Mesenchymal stem cell (in vitro differentiated cells and primary cell): ENCODE measurements at regions not wholly inside any gene's neighbourhood (a gene's known extent, or its start where the extent isn't known, plus 50 kb on each side); places are given as distances from the start of the nearest gene placed in this dataset.

Experiments
- DNase-seq: peaks from one replicate; pipeline ENCODE4 v3.0.0-alpha.2; 2013
- H2AFZ ChIP-seq: one replicate; pipeline ENCODE4 v1.6.1; 2013; ENCODE audit warnings: low read depth, mild to moderate bottlenecking, control low read depth, inconsistent platforms, low read length, moderate library complexity
- H2AK5ac ChIP-seq: 2 replicates; pipeline ENCODE4 v1.6.1; 2013; ENCODE audit warnings: low read length, moderate library complexity, mild to moderate bottlenecking, inconsistent platforms; ENCODE audit not compliant: severe bottlenecking
- H2BK120ac ChIP-seq: one replicate; pipeline ENCODE4 v1.6.1; 2013; ENCODE audit warnings: low read depth, mild to moderate bottlenecking, inconsistent platforms, low read length, moderate library complexity
- H2BK12ac ChIP-seq, 2 experiments: one replicate each; pipeline ENCODE4 v1.6.1; 2013; ENCODE audit warnings: inconsistent platforms in 2 of 2, low read length in 2 of 2, mild to moderate bottlenecking in 2 of 2, moderate library complexity in 2 of 2, control low read depth in 1 of 2
- H2BK15ac ChIP-seq: one replicate; pipeline ENCODE4 v1.6.1; 2013; ENCODE audit warnings: mild to moderate bottlenecking, low read depth, inconsistent platforms; ENCODE audit not compliant: poor library complexity, severe bottlenecking
- H2BK5ac ChIP-seq: 2 replicates; pipeline ENCODE4 v1.6.1; 2013; ENCODE audit warnings: low read depth, mild to moderate bottlenecking, low read length, control low read depth, inconsistent platforms; ENCODE audit not compliant: poor library complexity, severe bottlenecking
- H3K14ac ChIP-seq, 2 experiments: one replicate each; pipeline ENCODE4 v1.6.1; 2013; ENCODE audit warnings: inconsistent platforms in 2 of 2, low read length in 2 of 2, control low read depth in 1 of 2, mild to moderate bottlenecking in 1 of 2, moderate library complexity in 1 of 2
- H3K18ac ChIP-seq, 2 experiments: one replicate each; pipeline ENCODE4 v1.6.1; 2013; ENCODE audit warnings: inconsistent platforms in 2 of 2, low read length in 2 of 2, control low read depth in 1 of 2, low read depth in 1 of 2, mild to moderate bottlenecking in 1 of 2
- H3K23ac ChIP-seq, 2 experiments: one replicate each; pipeline ENCODE4 v1.6.1; 2013; ENCODE audit warnings: inconsistent platforms in 2 of 2, low read length in 2 of 2, mild to moderate bottlenecking in 2 of 2, moderate library complexity in 2 of 2, control low read depth in 1 of 2
- H3K27ac ChIP-seq: 2 replicates; pipeline ENCODE4 v1.5.1; 2013; ENCODE audit warnings: mild to moderate bottlenecking, moderate library complexity, low read length, control low read depth, inconsistent platforms; ENCODE audit not compliant: poor library complexity, severe bottlenecking
- H3K27me3 ChIP-seq, 2 experiments: 2 replicates each; pipeline versions ENCODE4 v1.6.1 to v1.7.0; 2013; ENCODE audit warnings: low read length in 2 of 2, mild to moderate bottlenecking in 2 of 2, moderate library complexity in 2 of 2, control low read depth in 1 of 2, inconsistent platforms in 1 of 2; ENCODE audit not compliant: control insufficient read depth in 1 of 2, insufficient read depth in 1 of 2
- H3K36me3 ChIP-seq, 2 experiments: 2 replicates each; pipeline versions ENCODE4 v1.6.1 to v1.7.0; 2013; ENCODE audit warnings: low read length in 2 of 2, control low read depth in 1 of 2, inconsistent platforms in 1 of 2, low read depth in 1 of 2, mild to moderate bottlenecking in 1 of 2; ENCODE audit not compliant: insufficient read depth in 2 of 2, control insufficient read depth in 1 of 2
- H3K4ac ChIP-seq, 2 experiments: one replicate each; pipeline ENCODE4 v1.6.1; 2013; ENCODE audit warnings: inconsistent platforms in 2 of 2, low read length in 2 of 2, mild to moderate bottlenecking in 2 of 2, moderate library complexity in 2 of 2, control low read depth in 1 of 2, low read depth in 1 of 2
- H3K4me1 ChIP-seq: 2 replicates; pipeline ENCODE4 v1.6.1; 2013; ENCODE audit warnings: low read depth, low read length, control low read depth; ENCODE audit not compliant: control insufficient read depth, insufficient read depth
- H3K4me2 ChIP-seq: 2 replicates; pipeline ENCODE4 v1.6.1; 2013; ENCODE audit warnings: low read length, mild to moderate bottlenecking, inconsistent platforms; ENCODE audit not compliant: poor library complexity, severe bottlenecking
- H3K4me3 ChIP-seq, 2 experiments: 2 replicates each; pipeline versions ENCODE4 v1.5.1 to v1.7.0; 2013; ENCODE audit warnings: low read length in 2 of 2, mild to moderate bottlenecking in 2 of 2, control low read depth in 1 of 2, low read depth in 1 of 2; ENCODE audit not compliant: insufficient read depth in 1 of 2
- H3K79me1 ChIP-seq: replicated peaks from 2 replicates; pipeline ENCODE4 v1.6.1; 2013; ENCODE audit warnings: mild to moderate bottlenecking, control low read depth, low read length, inconsistent platforms; ENCODE audit not compliant: poor library complexity, severe bottlenecking
- H3K9ac ChIP-seq: 2 replicates; pipeline ENCODE4 v1.7.0; 2013; ENCODE audit warnings: mild to moderate bottlenecking, low read length, moderate library complexity
- H3K9me3 ChIP-seq: 2 replicates; pipeline ENCODE4 v1.7.0; 2013; ENCODE audit warnings: mild to moderate bottlenecking, low read length; ENCODE audit not compliant: control insufficient read depth
- H4K8ac ChIP-seq: one replicate; pipeline ENCODE4 v1.6.1; 2013; ENCODE audit warnings: inconsistent platforms, mild to moderate bottlenecking, low read length, moderate library complexity
- H4K91ac ChIP-seq: one replicate; pipeline ENCODE4 v1.6.1; 2013; ENCODE audit warnings: mild to moderate bottlenecking, low read length, inconsistent platforms
- WGBS: methylation state at CpG from one replicate; pipeline ENCODE4 v1.1.7; 2013; ENCODE audit warnings: mixed read lengths; 5-methylcytosine and 5-hydroxymethylcytosine counted together

DNA sequence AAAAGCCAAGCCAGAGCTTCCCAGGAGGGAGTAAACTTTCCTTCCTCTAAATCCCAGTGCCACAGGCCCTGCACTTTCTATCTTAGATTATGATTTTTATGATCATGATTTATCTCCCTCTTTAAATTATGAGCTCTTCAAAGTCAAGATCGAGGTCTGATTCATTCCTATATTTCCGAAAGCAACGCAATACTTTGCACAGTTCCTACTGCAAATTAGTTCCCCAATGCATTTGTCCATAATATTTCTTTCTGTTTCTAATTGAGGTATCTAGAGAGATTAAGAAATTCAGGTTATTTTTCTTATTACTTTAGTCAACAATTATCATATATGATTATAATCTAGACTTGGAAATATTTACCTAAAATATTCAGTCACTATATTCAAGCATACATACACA lies 173.1 kb upstream of the LPP start:
- no peak overlapping the region for H2BK120ac ChIP-seq
- H3K27me3 ChIP-seq = no peaks in the 10 kb centered on the region
- H2AK5ac ChIP-seq = no peak overlapping the region
- H3K4me1 ChIP-seq = peaks cover 1% of the 10 kb centered on the region
- H3K23ac ChIP-seq = no peak overlapping the region
- no peak overlapping the region for H2AFZ ChIP-seq
- H2BK12ac ChIP-seq = no peak overlapping the region
- no peak overlapping the region for H3K4me3 ChIP-seq
- H2BK5ac ChIP-seq = no peak overlapping the region
- H3K14ac ChIP-seq = no peak overlapping the region
- 100% methylated on average over 2 of the region's 3 CpGs for WGBS
- no peak for DNase-seq
- H3K79me1 ChIP-seq = no peaks in the 10 kb centered on the region
- H4K91ac ChIP-seq = no peak overlapping the region
- no peak overlapping the region for H3K27ac ChIP-seq
- no peak overlapping the region for H3K18ac ChIP-seq
- H3K9ac ChIP-seq = no peak overlapping the region
- H3K9me3 ChIP-seq = no peaks in the 10 kb centered on the region
- H3K4ac ChIP-seq = no peak overlapping the region
- H3K36me3 ChIP-seq = no peaks in the 10 kb centered on the region
- no peak overlapping the region for H4K8ac ChIP-seq
- H3K4me2 ChIP-seq = no peak overlapping the region
- no peak overlapping the region for H2BK15ac ChIP-seq

DNA sequence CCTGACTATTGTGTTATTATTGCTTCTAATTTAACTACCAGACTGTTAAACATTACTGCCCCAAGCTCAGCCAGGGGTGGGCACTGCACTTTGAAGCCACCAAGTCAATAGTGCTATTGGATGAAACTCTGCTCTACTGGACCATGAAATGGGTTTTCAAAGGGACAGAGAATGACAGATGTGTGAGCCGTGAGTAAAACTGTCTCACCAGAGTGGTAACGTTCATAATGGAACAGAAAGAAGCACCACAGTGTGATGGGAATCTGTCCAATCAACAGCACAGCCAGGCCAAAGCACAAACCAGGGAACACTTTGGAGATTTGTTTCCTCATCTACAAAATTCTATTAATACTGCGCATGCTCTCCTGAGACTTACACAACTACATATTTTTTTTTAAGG lies 171.8 kb upstream of the LPP start:
- Histone ChIP-seq H3K23ac (no peak overlapping the region), H3K4me1 (peaks cover 7% of the 10 kb centered on the region), H3K9ac (no peak overlapping the region), H3K4me2 (no peak overlapping the region), H3K36me3 (no peaks in the 10 kb centered on the region), H4K8ac (no peak overlapping the region), H3K14ac (peak overlapping the region in 1 of 2 experiments; percentile 28), H2AK5ac (no peak overlapping the region), H3K18ac (peak overlapping the region in 1 of 2 experiments; percentile 21), H3K79me1 (no peaks in the 10 kb centered on the region), H4K91ac (no peak overlapping the region), H2BK12ac (no peak overlapping the region), H3K4ac (no peak overlapping the region), H3K9me3 (no peaks in the 10 kb centered on the region), H2AFZ (no peak overlapping the region), H2BK120ac (no peak overlapping the region), H3K27ac (no peak overlapping the region), H3K4me3 (no peak overlapping the region), H2BK5ac (no peak overlapping the region), H3K27me3 (no peaks in the 10 kb centered on the region), H2BK15ac (no peak overlapping the region)
- WGBS = 82% methylated on average over 3 of the region's 3 CpGs
- DNase-seq = no peak

DNA sequence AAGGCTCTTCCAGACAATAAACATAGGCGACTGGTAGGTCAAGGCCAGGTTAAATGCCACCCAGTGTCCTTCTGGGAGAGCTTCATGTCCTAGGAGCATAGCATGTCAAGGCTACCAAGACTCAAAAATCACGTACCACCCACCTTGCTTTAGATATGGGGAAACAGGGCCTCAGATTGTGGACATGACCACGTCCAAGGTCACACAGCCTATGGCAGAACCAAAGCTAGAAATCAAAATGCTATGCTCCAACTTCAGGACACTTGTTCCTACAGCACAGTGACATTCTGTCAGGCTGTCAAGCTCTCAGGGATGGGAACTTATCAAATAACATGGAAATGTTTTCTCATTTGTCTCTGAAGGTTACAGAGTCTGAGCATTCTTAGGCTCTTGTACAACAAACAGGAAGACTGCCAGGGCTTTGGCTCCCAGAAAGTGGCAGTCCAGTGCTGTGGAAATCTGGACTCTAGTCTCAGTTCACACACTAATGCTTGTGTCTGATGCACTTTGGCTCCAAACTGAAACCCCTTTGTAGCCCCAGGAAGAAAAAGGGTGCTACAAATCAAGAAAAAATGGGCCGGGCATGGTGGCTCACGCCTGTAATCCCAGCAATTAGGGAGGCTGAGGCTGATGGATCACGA lies 170.4 kb upstream of the LPP start:
- Histone ChIP-seq H3K23ac (no peak overlapping the region), H3K9me3 (no peaks in the 10 kb centered on the region), H2BK15ac (no peak overlapping the region), H2AFZ (no peak overlapping the region), H3K4ac (no peak overlapping the region), H3K27me3 (no peaks in the 10 kb centered on the region), H2BK12ac (no peak overlapping the region), H3K4me2 (no peak overlapping the region), H3K36me3 (no peaks in the 10 kb centered on the region), H2BK5ac (no peak overlapping the region), H3K4me3 (no peak overlapping the region), H2BK120ac (no peak overlapping the region), H3K9ac (no peak overlapping the region), H2AK5ac (no peak overlapping the region), H3K27ac (no peak overlapping the region), H3K79me1 (no peaks in the 10 kb centered on the region), H3K14ac (no peak overlapping the region), H3K18ac (peak overlapping the region in 1 of 2 experiments; percentile 28), H4K8ac (no peak overlapping the region), H4K91ac (no peak overlapping the region), H3K4me1 (peaks cover 7% of the 10 kb centered on the region)
- no peak for DNase-seq
- 94% methylated on average over 6 of the region's 6 CpGs for WGBS

DNA sequence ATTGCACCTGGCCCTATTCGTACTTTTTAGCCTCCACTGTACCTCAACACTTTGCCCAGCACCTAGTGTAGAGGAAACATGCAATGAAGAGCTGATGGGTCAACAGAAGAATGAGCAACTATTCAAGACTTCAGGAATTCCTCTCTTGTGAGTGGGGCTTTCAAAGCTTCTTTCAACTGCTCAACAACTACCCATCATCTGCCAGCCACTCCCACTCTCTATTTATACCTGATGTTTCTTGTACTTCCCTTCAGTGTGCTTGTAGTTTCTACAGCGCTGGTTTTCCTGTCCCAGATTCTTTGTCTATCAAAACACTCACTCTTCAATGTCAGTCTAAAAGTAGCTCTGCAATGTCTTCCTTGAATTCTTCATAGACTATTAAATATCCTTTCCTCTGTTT lies 168.3 kb upstream of the LPP start:
- Histone ChIP-seq H3K18ac (no peak overlapping the region), H4K91ac (no peak overlapping the region), H3K9me3 (no peaks in the 10 kb centered on the region), H3K27me3 (no peaks in the 10 kb centered on the region), H3K4me3 (no peak overlapping the region), H2BK12ac (no peak overlapping the region), H2BK120ac (no peak overlapping the region), H2BK5ac (no peak overlapping the region), H3K14ac (no peak overlapping the region), H2AFZ (no peak overlapping the region), H2AK5ac (no peak overlapping the region), H3K27ac (no peak overlapping the region), H3K4me1 (peaks cover 14% of the 10 kb centered on the region), H4K8ac (no peak overlapping the region), H3K4ac (no peak overlapping the region), H3K4me2 (no peak overlapping the region), H3K36me3 (no peaks in the 10 kb centered on the region), H2BK15ac (no peak overlapping the region), H3K79me1 (no peaks in the 10 kb centered on the region), H3K9ac (no peak overlapping the region), H3K23ac (no peak overlapping the region)
- WGBS = 96% methylated on average over 1 of the region's 2 CpGs
- no peak for DNase-seq
